ENCODE measurements at regions not wholly inside any gene's neighbourhood (a gene's known extent, or its start where the extent isn't known, plus 50 kb on each side); places are given as distances from the start of the nearest gene placed in this dataset.
"Not testable (repeated sequence)": the region's sequence is repeated elsewhere in the genome, so short reads cannot be mapped to it uniquely, and the experiment has no call there.

DNA sequence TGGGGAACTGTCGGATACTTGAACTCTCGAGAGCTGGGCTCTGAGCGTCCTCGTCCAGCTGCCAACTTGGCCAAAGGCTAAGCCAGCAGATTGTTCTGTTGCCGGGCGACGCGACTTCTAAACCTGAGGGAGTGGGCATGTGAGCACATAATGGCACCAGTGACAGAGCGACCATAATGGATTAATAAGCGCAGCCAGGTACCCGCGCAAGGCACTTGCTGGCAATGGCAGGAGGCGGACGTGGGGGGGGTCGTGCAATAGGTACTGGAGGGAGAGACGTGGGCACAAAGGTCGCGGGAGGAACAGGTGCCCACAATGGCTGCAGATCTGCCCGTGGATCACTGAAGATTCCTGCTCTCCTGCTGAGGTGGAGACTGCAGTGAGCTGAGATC is 1368.7 kb downstream of the CDH12 start:
- TF ChIP-seq CTCF, POLR2AphosphoS5 (IDR thresholded peaks at IDR 0.05): not testable (repeated sequence)
